Keratinocyte (primary cell): ENCODE measurements at regions not wholly inside any gene's neighbourhood (a gene's known extent, or its start where the extent isn't known, plus 50 kb on each side); places are given as distances from the start of the nearest gene placed in this dataset.

Experiments used
- DNase-seq: peaks from one replicate; pipeline ENCODE4 v3.0.0-alpha.2; 2011; ENCODE audit warnings: low read depth, missing footprints, low spot score
- FAIRE-seq: peaks from 2 replicates; lab custom pipeline; 2011; peaks lifted over from hg19 to GRCh38; lab: Jason Lieb, UNC
- H2AFZ ChIP-seq: 2 replicates; pipeline ENCODE4 v1.6.0; 2012; ENCODE audit warnings: low read length, control low read depth, inconsistent platforms; ENCODE audit not compliant: control insufficient read depth
- H3K27ac ChIP-seq: 2 replicates; pipeline ENCODE4 v1.5.1; 2011; ENCODE audit warnings: low read length; ENCODE audit not compliant: control insufficient read depth, insufficient read depth
- H3K27me3 ChIP-seq: 3 replicates; pipeline ENCODE4 v1.6.0; 2011; ENCODE audit warnings: low read length; ENCODE audit not compliant: control insufficient read depth, insufficient read depth; ENCODE audit errors: extremely low read depth
- H3K36me3 ChIP-seq, 2 experiments: 2 replicates in 1 of 2; 3 replicates in 1 of 2; pipeline ENCODE4 v1.5.1; 2011; ENCODE audit warnings: low read length in 2 of 2, mild to moderate bottlenecking in 1 of 2; ENCODE audit not compliant: control insufficient read depth in 2 of 2, insufficient read depth in 2 of 2; ENCODE audit errors: extremely low read depth in 1 of 2
- H3K4me1 ChIP-seq: 3 replicates; pipeline ENCODE4 v1.5.1; 2011; ENCODE audit warnings: low read length; ENCODE audit not compliant: control insufficient read depth, insufficient read depth; ENCODE audit errors: extremely low read depth
- H3K4me2 ChIP-seq: 3 replicates; pipeline ENCODE4 v1.6.0; 2011; ENCODE audit warnings: low read depth, low read length; ENCODE audit not compliant: control insufficient read depth, insufficient read depth; ENCODE audit errors: extremely low read depth
- H3K4me3 ChIP-seq, 3 experiments: fragments of 200-600 bp in 1 of 3; sonication (generic) in 1 of 3; 2 replicates in 2 of 3; 3 replicates in 1 of 3; pipeline ENCODE4 v1.5.1; 2011 to 2016; ENCODE audit warnings: low read length in 3 of 3, mild to moderate bottlenecking in 3 of 3, control low read depth in 2 of 3, inconsistent platforms in 1 of 3, low read depth in 1 of 3, mixed read lengths in 1 of 3, mixed run types in 1 of 3, moderate library complexity in 1 of 3; ENCODE audit not compliant: control insufficient read depth in 2 of 3, insufficient read depth in 2 of 3; ENCODE audit errors: extremely low read depth in 1 of 3
- H3K79me2 ChIP-seq: 2 replicates; pipeline ENCODE4 v1.6.0; 2012; ENCODE audit warnings: low read length; ENCODE audit not compliant: control insufficient read depth, insufficient read depth
- H3K9ac ChIP-seq: 3 replicates; pipeline ENCODE4 v1.6.0; 2011; ENCODE audit warnings: low read length; ENCODE audit not compliant: control insufficient read depth, insufficient read depth; ENCODE audit errors: extremely low read depth
- H3K9me1 ChIP-seq: 3 replicates; pipeline ENCODE4 v1.6.0; 2011; ENCODE audit warnings: low read length; ENCODE audit not compliant: control insufficient read depth, insufficient read depth; ENCODE audit errors: extremely low read depth
- H3K9me3 ChIP-seq: 2 replicates; pipeline ENCODE4 v1.5.1; 2012; ENCODE audit warnings: low read depth, low read length; ENCODE audit not compliant: control insufficient read depth
- H4K20me1 ChIP-seq: 3 replicates; pipeline ENCODE4 v1.6.0; 2011; ENCODE audit warnings: low read length; ENCODE audit not compliant: control insufficient read depth, insufficient read depth; ENCODE audit errors: extremely low read depth
- CTCF ChIP-seq, 3 experiments: IDR thresholded peaks in 1 of 3; conservative IDR thresholded peaks in 1 of 3; optimal IDR thresholded peaks in 1 of 3; 2 replicates in 2 of 3; 3 replicates in 1 of 3; pipeline versions ENCODE3 to v1.5.1; 2011; ENCODE audit warnings: low read length in 3 of 3, mild to moderate bottlenecking in 3 of 3, moderate library complexity in 2 of 3, control low read depth in 1 of 3, inconsistent platforms in 1 of 3; ENCODE audit not compliant: insufficient read depth in 2 of 3; ENCODE audit errors: extremely low read depth in 1 of 3
- EZH2 ChIP-seq: IDR thresholded peaks from one replicate; pipeline ENCODE4 v1.6.1; 2012; ENCODE audit warnings: inconsistent platforms, mild to moderate bottlenecking, low read length, moderate library complexity
- dilution Hi-C: fragments of 300-500 bp; cut with MboI; formaldehyde crosslinking; loops from one replicate; pipeline ENCODE4 v1.7.0; 2020; ENCODE audit warnings: low sequenced_read_pairs; ENCODE audit not compliant: extremely low pct_ligation_motif_present

- H3K27ac ChIP-seq = no peak overlapping the region
- H4K20me1 ChIP-seq = no peaks in the 10 kb centered on the region
- H3K9me1 ChIP-seq = no peaks in the 10 kb centered on the region
- TF ChIP-seq EZH2 (no peak), CTCF (optimal IDR thresholded peaks at IDR 0.05 in 1 of 3, IDR thresholded peaks at IDR 0.05 in 1 of 3, conservative IDR thresholded peaks at IDR 0.05 in 1 of 3; ENCODE audit: extremely low read depth in 1 of 3, insufficient read depth in 2 of 3, low read length in 3 of 3) (no peak)
- H3K27me3 ChIP-seq = no peaks in the 10 kb centered on the region
- H3K9ac ChIP-seq = no peak overlapping the region
- FAIRE-seq (no peak), DNase-seq (no peak)
- no peaks in the 10 kb centered on the region for H3K36me3 ChIP-seq
- H2AFZ ChIP-seq = no peak overlapping the region
- H3K4me3 ChIP-seq = no peak overlapping the region
- H3K4me1 ChIP-seq = no peaks in the 10 kb centered on the region
- no peak overlapping the region for H3K4me2 ChIP-seq
- H3K79me2 ChIP-seq = no peaks in the 10 kb centered on the region
- dilution Hi-C loops = no loop called here
- H3K9me3 ChIP-seq = no peaks in the 10 kb centered on the region
Measured at GRCh38 chr15:87686339-87686738, 570.2 kb downstream of the NTRK3 start.

- dilution Hi-C loops = no loop called here
- no peaks in the 10 kb centered on the region for H3K27me3 ChIP-seq
- no peak overlapping the region for H3K9ac ChIP-seq
- H3K9me3 ChIP-seq = no peaks in the 10 kb centered on the region
- H3K4me1 ChIP-seq = no peaks in the 10 kb centered on the region
- H3K4me2 ChIP-seq = no peak overlapping the region
- H3K4me3 ChIP-seq = no peak overlapping the region
- H2AFZ ChIP-seq = no peak overlapping the region
- FAIRE-seq (no peak), DNase-seq (no peak)
- H3K9me1 ChIP-seq = no peaks in the 10 kb centered on the region
- no peaks in the 10 kb centered on the region for H3K79me2 ChIP-seq
- TF ChIP-seq EZH2 (no peak), CTCF (optimal IDR thresholded peaks at IDR 0.05 in 1 of 3, IDR thresholded peaks at IDR 0.05 in 1 of 3, conservative IDR thresholded peaks at IDR 0.05 in 1 of 3; ENCODE audit: extremely low read depth in 1 of 3, insufficient read depth in 2 of 3, low read length in 3 of 3) (no peak)
- H4K20me1 ChIP-seq = no peaks in the 10 kb centered on the region
- no peak overlapping the region for H3K27ac ChIP-seq
- no peaks in the 10 kb centered on the region for H3K36me3 ChIP-seq
Measured at GRCh38 chr15:87682527-87682926, 574.0 kb downstream of the NTRK3 start.
